Prostate gland (tissue), 2 donors: ENCODE measurements at regions not wholly inside any gene's neighbourhood (a gene's known extent, or its start where the extent isn't known, plus 50 kb on each side); places are given as distances from the start of the nearest gene placed in this dataset.

Experiments used
- POLR2A ChIP-seq: fragments of 450-650 bp; IDR thresholded peaks from one replicate; pipeline ENCODE4 v1.6.1; 2016; ENCODE audit warnings: antibody characterized with exemption, mild to moderate bottlenecking
- TF ChIP-seq, protein P1 (sequence below), 4 experiments: fragments of 200-600 bp in 2 of 4; fragments of 450-650 bp in 2 of 4; sonication (generic) in 2 of 4; IDR thresholded peaks; 1 replicate in 3 of 4; 2 replicates in 1 of 4; pipeline ENCODE4 v1.5.1; 2016 to 2019; ENCODE audit warnings: antibody characterized with exemption in 4 of 4, mild to moderate bottlenecking in 2 of 4, moderate library complexity in 2 of 4

DNA sequence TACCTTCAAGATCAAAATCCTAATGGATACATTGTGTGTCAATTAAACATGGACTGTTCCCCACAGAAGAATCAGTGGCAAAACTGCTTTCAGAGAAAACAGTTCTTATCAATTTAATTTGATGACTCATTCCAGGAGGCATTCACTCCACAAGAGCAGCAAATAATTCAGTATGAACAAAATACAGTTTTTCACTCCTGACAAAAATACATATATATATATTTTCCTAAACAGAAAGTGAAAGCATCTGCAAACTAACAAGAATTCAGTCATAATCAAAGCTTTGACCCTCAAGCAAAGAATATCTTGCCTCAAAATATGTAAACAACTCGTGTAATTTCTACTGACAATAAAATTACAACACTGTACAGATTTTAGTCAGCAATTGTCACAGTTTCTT is 685.1 kb upstream of the SLC8A1 start:
- TF ChIP-seq, protein P1, sequence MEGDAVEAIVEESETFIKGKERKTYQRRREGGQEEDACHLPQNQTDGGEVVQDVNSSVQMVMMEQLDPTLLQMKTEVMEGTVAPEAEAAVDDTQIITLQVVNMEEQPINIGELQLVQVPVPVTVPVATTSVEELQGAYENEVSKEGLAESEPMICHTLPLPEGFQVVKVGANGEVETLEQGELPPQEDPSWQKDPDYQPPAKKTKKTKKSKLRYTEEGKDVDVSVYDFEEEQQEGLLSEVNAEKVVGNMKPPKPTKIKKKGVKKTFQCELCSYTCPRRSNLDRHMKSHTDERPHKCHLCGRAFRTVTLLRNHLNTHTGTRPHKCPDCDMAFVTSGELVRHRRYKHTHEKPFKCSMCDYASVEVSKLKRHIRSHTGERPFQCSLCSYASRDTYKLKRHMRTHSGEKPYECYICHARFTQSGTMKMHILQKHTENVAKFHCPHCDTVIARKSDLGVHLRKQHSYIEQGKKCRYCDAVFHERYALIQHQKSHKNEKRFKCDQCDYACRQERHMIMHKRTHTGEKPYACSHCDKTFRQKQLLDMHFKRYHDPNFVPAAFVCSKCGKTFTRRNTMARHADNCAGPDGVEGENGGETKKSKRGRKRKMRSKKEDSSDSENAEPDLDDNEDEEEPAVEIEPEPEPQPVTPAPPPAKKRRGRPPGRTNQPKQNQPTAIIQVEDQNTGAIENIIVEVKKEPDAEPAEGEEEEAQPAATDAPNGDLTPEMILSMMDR (IDR thresholded peaks at IDR 0.05): no peak
- no peak for TF ChIP-seq POLR2A
